ENCODE measurements at regions not wholly inside any gene's neighbourhood (a gene's known extent, or its start where the extent isn't known, plus 50 kb on each side); places are given as distances from the start of the nearest gene placed in this dataset.

GRCh38 chr18:4858379-4859127 lies 338.5 kb downstream of the AKAIN1 start:
- Histone ChIP-seq H3K36me3 (ENCODE audit: insufficient read depth) (no peaks in the 10 kb centered on the region), H3K27ac (ENCODE audit: low read depth) (no peak overlapping the region), H3K4me3 (ENCODE audit: low read depth, low read length) (no peak overlapping the region), H3K4me1 (ENCODE audit: insufficient read depth) (no peaks in the 10 kb centered on the region)
- no peak for DNase-seq (ENCODE audit: extremely low spot score)
- 69% methylated on average over 3 of the region's 3 CpGs for WGBS

GRCh38 chr18:4854671-4855070 lies 342.4 kb downstream of the AKAIN1 start:
- no peaks in the 10 kb centered on the region for H3K36me3 ChIP-seq (ENCODE audit: insufficient read depth)
- no peak overlapping the region for H3K4me3 ChIP-seq (ENCODE audit: low read depth, low read length)
- no peak for DNase-seq (ENCODE audit: extremely low spot score)
- H3K27ac ChIP-seq (ENCODE audit: low read depth), result no peak overlapping the region
- WGBS, result 46% methylated on average over 1 of the region's 1 CpG
- no peaks in the 10 kb centered on the region for H3K4me1 ChIP-seq (ENCODE audit: insufficient read depth)

GRCh38 chr18:4851301-4851976 lies 345.6 kb downstream of the AKAIN1 start:
- WGBS, result 94% methylated on average over 1 of the region's 1 CpG
- Histone ChIP-seq H3K4me1 (ENCODE audit: insufficient read depth) (no peaks in the 10 kb centered on the region), H3K27ac (ENCODE audit: low read depth) (no peak overlapping the region), H3K36me3 (ENCODE audit: insufficient read depth) (no peaks in the 10 kb centered on the region), H3K4me3 (ENCODE audit: low read depth, low read length) (no peak overlapping the region)
- DNase-seq (ENCODE audit: extremely low spot score), result no peak

- H3K36me3 ChIP-seq (ENCODE audit: insufficient read depth), result no peaks in the 10 kb centered on the region
- DNase-seq (ENCODE audit: extremely low spot score), result no peak
- WGBS, result 62% methylated on average over 1 of the region's 1 CpG
- H3K4me1 ChIP-seq (ENCODE audit: insufficient read depth), result no peaks in the 10 kb centered on the region
- no peak overlapping the region for H3K4me3 ChIP-seq (ENCODE audit: low read depth, low read length)
- H3K27ac ChIP-seq (ENCODE audit: low read depth), result no peak overlapping the region
These were observed 350.0 kb downstream of the AKAIN1 start for GRCh38 chr18:4847056-4847455.

GRCh38 chr18:4844320-4844719 lies 352.7 kb downstream of the AKAIN1 start:
- no peak overlapping the region for H3K27ac ChIP-seq (ENCODE audit: low read depth)
- H3K36me3 ChIP-seq (ENCODE audit: insufficient read depth), result no peaks in the 10 kb centered on the region
- no peak for DNase-seq (ENCODE audit: extremely low spot score)
- H3K4me1 ChIP-seq (ENCODE audit: insufficient read depth), result no peaks in the 10 kb centered on the region
- no peak overlapping the region for H3K4me3 ChIP-seq (ENCODE audit: low read depth, low read length)
- 74% methylated on average over 3 of the region's 3 CpGs for WGBS

GRCh38 chr18:4843771-4844170 lies 353.3 kb downstream of the AKAIN1 start:
- H3K4me1 ChIP-seq (ENCODE audit: insufficient read depth), result no peaks in the 10 kb centered on the region
- H3K36me3 ChIP-seq (ENCODE audit: insufficient read depth), result no peaks in the 10 kb centered on the region
- no peak for DNase-seq (ENCODE audit: extremely low spot score)
- no peak overlapping the region for H3K27ac ChIP-seq (ENCODE audit: low read depth)
- no peak overlapping the region for H3K4me3 ChIP-seq (ENCODE audit: low read depth, low read length)

- 43% methylated on average over 1 of the region's 1 CpG for WGBS
- DNase-seq (ENCODE audit: extremely low spot score), result no peak
- no peaks in the 10 kb centered on the region for H3K4me1 ChIP-seq (ENCODE audit: insufficient read depth)
- no peak overlapping the region for H3K4me3 ChIP-seq (ENCODE audit: low read depth, low read length)
- H3K36me3 ChIP-seq (ENCODE audit: insufficient read depth), result no peaks in the 10 kb centered on the region
- H3K27ac ChIP-seq (ENCODE audit: low read depth), result no peak overlapping the region
These were observed 354.3 kb downstream of the AKAIN1 start for GRCh38 chr18:4842751-4843150.

GRCh38 chr18:4842287-4842686 lies 354.8 kb downstream of the AKAIN1 start:
- no peaks in the 10 kb centered on the region for H3K36me3 ChIP-seq (ENCODE audit: insufficient read depth)
- DNase-seq (ENCODE audit: extremely low spot score), result no peak
- H3K27ac ChIP-seq (ENCODE audit: low read depth), result no peak overlapping the region
- H3K4me3 ChIP-seq (ENCODE audit: low read depth, low read length), result no peak overlapping the region
- no peaks in the 10 kb centered on the region for H3K4me1 ChIP-seq (ENCODE audit: insufficient read depth)
- WGBS, result 47% methylated on average over 2 of the region's 2 CpGs

GRCh38 chr18:4839639-4840038 lies 357.4 kb downstream of the AKAIN1 start:
- Histone ChIP-seq H3K36me3 (ENCODE audit: insufficient read depth) (no peaks in the 10 kb centered on the region), H3K4me1 (ENCODE audit: insufficient read depth) (no peaks in the 10 kb centered on the region), H3K27ac (ENCODE audit: low read depth) (no peak overlapping the region), H3K4me3 (ENCODE audit: low read depth, low read length) (no peak overlapping the region)
- DNase-seq (ENCODE audit: extremely low spot score), result no peak

GRCh38 chr18:4836141-4836540 lies 360.9 kb downstream of the AKAIN1 start:
- 61% methylated on average over 1 of the region's 1 CpG for WGBS
- Histone ChIP-seq H3K27ac (ENCODE audit: low read depth) (no peak overlapping the region), H3K4me1 (ENCODE audit: insufficient read depth) (no peaks in the 10 kb centered on the region), H3K4me3 (ENCODE audit: low read depth, low read length) (no peak overlapping the region), H3K36me3 (ENCODE audit: insufficient read depth) (no peaks in the 10 kb centered on the region)
- DNase-seq (ENCODE audit: extremely low spot score), result no peak

- WGBS, result 62% methylated on average over 5 of the region's 5 CpGs
- no peaks in the 10 kb centered on the region for H3K4me1 ChIP-seq (ENCODE audit: insufficient read depth)
- no peak for DNase-seq (ENCODE audit: extremely low spot score)
- no peak overlapping the region for H3K4me3 ChIP-seq (ENCODE audit: low read depth, low read length)
- no peaks in the 10 kb centered on the region for H3K36me3 ChIP-seq (ENCODE audit: insufficient read depth)
- no peak overlapping the region for H3K27ac ChIP-seq (ENCODE audit: low read depth)
These were observed 365.2 kb downstream of the AKAIN1 start for GRCh38 chr18:4831791-4832375.

GRCh38 chr18:4831127-4831526 lies 365.9 kb downstream of the AKAIN1 start:
- H3K4me3 ChIP-seq (ENCODE audit: low read depth, low read length), result no peak overlapping the region
- H3K27ac ChIP-seq (ENCODE audit: low read depth), result no peak overlapping the region
- H3K36me3 ChIP-seq (ENCODE audit: insufficient read depth), result no peaks in the 10 kb centered on the region
- no peaks in the 10 kb centered on the region for H3K4me1 ChIP-seq (ENCODE audit: insufficient read depth)
- no peak for DNase-seq (ENCODE audit: extremely low spot score)
- WGBS, result 65% methylated on average over 2 of the region's 2 CpGs

- DNase-seq (ENCODE audit: extremely low spot score), result no peak
- Histone ChIP-seq H3K4me3 (ENCODE audit: low read depth, low read length) (no peak overlapping the region), H3K36me3 (ENCODE audit: insufficient read depth) (no peaks in the 10 kb centered on the region), H3K27ac (ENCODE audit: low read depth) (no peak overlapping the region), H3K4me1 (ENCODE audit: insufficient read depth) (no peaks in the 10 kb centered on the region)
- WGBS, result 65% methylated on average over 3 of the region's 3 CpGs
These were observed 368.0 kb upstream of the DLGAP1 start for GRCh38 chr18:4823091-4823490.

GRCh38 chr18:4821801-4822200 lies 366.7 kb upstream of the DLGAP1 start:
- Histone ChIP-seq H3K36me3 (ENCODE audit: insufficient read depth) (no peaks in the 10 kb centered on the region), H3K4me3 (ENCODE audit: low read depth, low read length) (no peak overlapping the region), H3K4me1 (ENCODE audit: insufficient read depth) (no peaks in the 10 kb centered on the region), H3K27ac (ENCODE audit: low read depth) (no peak overlapping the region)
- no peak for DNase-seq (ENCODE audit: extremely low spot score)
- WGBS, result 75% methylated on average over 2 of the region's 2 CpGs

Data from urinary bladder (tissue), 3 donors.